ENCODE measurements at regions not wholly inside any gene's neighbourhood (a gene's known extent, or its start where the extent isn't known, plus 50 kb on each side); places are given as distances from the start of the nearest gene placed in this dataset.

GRCh38 chr1:50275566-50275965 is 147.7 kb downstream of the DMRTA2 start:
- no peak for DNase-seq
- TF ChIP-seq POLR2A (IDR thresholded peaks at IDR 0.05; ENCODE audit: low read length) (no peak), GATA1 (IDR thresholded peaks at IDR 0.05; ENCODE audit: low read depth, low read length) (no peak)

GRCh38 chr1:50272912-50273311 is 150.3 kb downstream of the DMRTA2 start:
- TF ChIP-seq POLR2A (IDR thresholded peaks at IDR 0.05; ENCODE audit: low read length) (no peak), GATA1 (IDR thresholded peaks at IDR 0.05; ENCODE audit: low read depth, low read length) (no peak)
- no peak for DNase-seq

DNA sequence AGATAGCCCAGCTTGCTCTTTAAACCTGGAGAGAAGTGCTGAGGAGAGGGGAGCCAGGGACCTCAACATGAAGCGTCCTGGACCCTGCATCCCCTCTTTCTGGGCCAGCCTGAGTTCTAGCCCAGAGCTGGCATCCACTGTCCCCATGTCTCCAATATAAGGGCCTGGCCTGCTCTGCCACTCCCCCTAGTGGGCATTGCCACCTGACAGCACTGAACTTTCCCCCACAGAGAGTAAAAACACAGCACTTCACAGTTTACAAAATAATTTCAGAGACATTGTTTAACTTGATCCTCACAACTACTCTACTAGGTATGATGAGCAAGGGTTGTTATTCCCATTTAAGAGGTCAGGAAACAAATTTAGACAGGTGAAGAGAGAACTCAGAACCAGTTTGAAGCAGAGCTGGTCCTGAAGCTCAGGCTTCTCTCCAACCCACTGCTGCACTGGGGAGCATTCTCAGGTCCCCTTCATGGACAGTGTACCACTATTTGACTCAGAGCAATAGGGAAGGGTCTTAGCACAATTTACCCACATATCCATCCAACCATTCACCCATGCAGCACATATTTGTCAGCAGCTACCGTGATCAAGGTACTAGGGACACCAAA is 151.2 kb downstream of the DMRTA2 start:
- DNase-seq, result peak; percentile 8 to 52
- TF ChIP-seq GATA1 (IDR thresholded peaks at IDR 0.05; ENCODE audit: low read depth, low read length) (no peak), POLR2A (IDR thresholded peaks at IDR 0.05; ENCODE audit: low read length) (no peak)

DNA sequence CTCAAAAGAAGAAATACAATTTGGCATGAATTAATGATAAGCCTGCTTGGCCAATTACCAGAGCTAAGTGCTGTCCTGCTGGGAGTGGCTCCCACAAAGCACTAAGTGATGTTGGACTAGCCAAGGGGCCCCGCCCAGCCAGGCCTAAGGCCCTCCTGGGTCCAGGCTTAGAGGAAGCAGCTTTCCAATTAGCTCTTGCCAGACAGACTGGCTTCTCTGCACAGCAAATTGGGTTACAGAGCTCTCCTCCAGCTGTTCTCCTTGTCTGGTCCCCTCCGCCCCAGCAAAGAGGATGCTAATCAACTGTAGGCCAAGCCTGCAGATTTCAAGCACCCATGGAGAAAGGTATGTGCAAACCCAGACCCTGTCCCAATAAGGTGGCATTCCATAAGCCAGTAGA is 151.9 kb downstream of the DMRTA2 start:
- no peak for DNase-seq
- TF ChIP-seq GATA1 (IDR thresholded peaks at IDR 0.05; ENCODE audit: low read depth, low read length), result no peak
- no peak for TF ChIP-seq POLR2A (IDR thresholded peaks at IDR 0.05; ENCODE audit: low read length)

GRCh38 chr1:50270926-50271325 is 152.3 kb downstream of the DMRTA2 start:
- TF ChIP-seq GATA1 (IDR thresholded peaks at IDR 0.05; ENCODE audit: low read depth, low read length), result no peak
- TF ChIP-seq POLR2A (IDR thresholded peaks at IDR 0.05; ENCODE audit: low read length), result no peak
- DNase-seq, result no peak

- TF ChIP-seq GATA1 (IDR thresholded peaks at IDR 0.05; ENCODE audit: low read depth, low read length) (no peak), POLR2A (IDR thresholded peaks at IDR 0.05; ENCODE audit: low read length) (no peak)
- peak in 1 of 2 experiments; percentile 22 for DNase-seq
Measured at GRCh38 chr1:50268049-50268448, 155.2 kb downstream of the DMRTA2 start.

- TF ChIP-seq GATA1 (IDR thresholded peaks at IDR 0.05; ENCODE audit: low read depth, low read length) (no peak), POLR2A (IDR thresholded peaks at IDR 0.05; ENCODE audit: low read length) (no peak)
- DNase-seq, result peak; percentile 19 to 72
Measured at GRCh38 chr1:50266509-50266908, 156.7 kb downstream of the DMRTA2 start.

DNA sequence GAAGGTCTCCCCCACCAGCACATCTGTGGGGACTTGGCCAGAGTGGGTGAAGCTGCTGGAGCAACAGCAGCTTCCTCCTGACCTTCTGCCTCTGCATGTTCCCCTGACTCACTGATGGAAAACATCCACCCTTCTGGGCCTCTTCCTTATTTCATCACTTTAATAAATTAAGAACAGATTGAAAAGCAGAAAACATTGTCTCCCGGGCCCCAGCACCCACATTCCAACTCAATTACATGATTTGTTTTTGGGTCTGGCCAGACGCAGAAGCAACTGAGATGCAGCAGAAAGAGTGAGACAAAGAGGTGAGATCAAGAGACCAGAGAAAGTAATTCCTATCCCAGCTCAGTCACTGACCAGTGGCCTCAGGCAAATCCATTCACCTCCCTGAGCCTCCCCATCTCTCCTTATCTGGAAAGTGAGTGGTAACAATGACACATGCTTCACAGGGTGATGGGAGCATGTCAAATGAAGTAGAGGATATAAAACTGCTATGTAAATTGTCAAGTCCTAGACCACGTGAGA is 157.1 kb downstream of the ELAVL4 start:
- TF ChIP-seq POLR2A (IDR thresholded peaks at IDR 0.05; ENCODE audit: low read length) (no peak), GATA1 (IDR thresholded peaks at IDR 0.05; ENCODE audit: low read depth, low read length) (no peak)
- DNase-seq, result peak in 1 of 2 experiments; percentile 43

DNA sequence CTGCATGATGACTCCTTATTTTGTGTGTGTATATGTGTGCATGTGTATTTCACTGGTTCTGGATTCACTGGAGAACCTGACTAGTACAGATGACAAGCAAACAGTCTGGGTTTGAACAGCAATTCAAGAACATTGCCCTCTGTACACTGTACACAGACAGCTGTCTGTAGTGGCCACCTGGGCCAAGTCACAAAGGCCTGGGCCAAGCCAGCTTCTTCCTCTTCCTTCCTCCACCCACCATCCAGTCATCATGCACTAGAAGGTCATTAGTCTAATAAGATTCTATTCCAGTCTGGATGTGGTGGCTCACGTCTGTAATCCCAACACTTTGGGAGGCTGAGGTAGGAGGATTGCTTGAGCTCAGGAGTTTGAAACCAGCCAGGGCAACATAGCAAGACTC is 155.9 kb downstream of the ELAVL4 start:
- TF ChIP-seq GATA1 (IDR thresholded peaks at IDR 0.05; ENCODE audit: low read depth, low read length) (no peak), POLR2A (IDR thresholded peaks at IDR 0.05; ENCODE audit: low read length) (no peak)
- no peak for DNase-seq

GRCh38 chr1:50262436-50262835 is 153.7 kb downstream of the ELAVL4 start:
- TF ChIP-seq POLR2A (IDR thresholded peaks at IDR 0.05; ENCODE audit: low read length) (peak; percentile 11), GATA1 (IDR thresholded peaks at IDR 0.05; ENCODE audit: low read depth, low read length) (no peak)
- DNase-seq, result peak in 1 of 2 experiments; percentile 52

DNA sequence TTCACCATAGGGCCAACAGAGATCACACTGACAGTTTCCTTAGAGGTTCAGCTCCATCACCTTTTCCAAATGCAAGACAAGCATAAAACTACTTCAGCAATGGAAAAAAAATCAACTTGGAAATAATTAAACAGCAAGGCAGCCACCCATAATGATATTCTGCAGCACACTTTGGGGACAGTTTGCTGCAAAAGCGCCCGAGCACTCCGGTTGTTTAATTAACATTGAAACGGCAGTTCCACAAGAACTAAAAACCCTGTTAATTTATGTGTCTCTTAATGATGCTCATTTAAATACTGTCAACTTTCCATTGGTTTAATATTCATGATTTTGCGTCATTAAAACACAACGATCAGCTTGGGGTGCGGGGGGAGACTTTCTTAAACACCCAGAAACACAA is 153.2 kb downstream of the ELAVL4 start:
- TF ChIP-seq GATA1 (IDR thresholded peaks at IDR 0.05; ENCODE audit: low read depth, low read length) (no peak), POLR2A (IDR thresholded peaks at IDR 0.05; ENCODE audit: low read length) (no peak)
- no peak for DNase-seq

DNA sequence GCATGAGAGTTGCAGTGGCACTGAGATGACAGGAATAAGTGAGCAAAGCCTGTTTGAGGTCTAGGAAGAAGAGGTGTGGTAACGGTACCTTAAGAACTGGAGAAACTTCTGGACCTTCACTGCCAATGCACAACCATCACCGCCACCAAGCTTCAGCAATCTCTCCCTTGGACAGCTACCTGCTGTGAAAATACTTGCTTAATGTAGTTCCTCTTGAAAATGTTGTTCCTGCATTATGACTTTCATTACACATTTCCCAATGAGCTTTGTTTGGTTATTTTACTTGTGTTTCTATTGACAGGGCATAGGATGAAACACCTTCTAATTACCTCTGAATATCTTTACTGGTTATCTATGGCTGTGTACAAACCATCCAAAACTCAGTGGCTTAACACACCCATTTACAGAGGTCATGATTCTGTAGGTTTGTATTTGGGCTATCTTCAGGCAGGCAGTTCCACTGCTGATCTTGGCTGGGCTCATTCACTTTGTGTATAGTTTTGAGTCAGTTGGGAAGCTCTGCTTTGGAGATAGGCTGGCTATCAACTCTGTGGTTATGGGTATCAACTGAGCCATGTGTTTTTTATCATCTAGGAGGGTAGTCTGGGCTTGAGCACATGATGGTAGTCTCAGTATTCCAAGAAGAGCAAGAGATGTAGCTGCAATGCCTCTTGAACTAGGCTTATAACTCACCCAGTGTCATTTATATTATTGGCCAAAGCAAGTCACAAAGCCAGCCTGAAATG is 149.4 kb downstream of the ELAVL4 start:
- TF ChIP-seq GATA1 (IDR thresholded peaks at IDR 0.05; ENCODE audit: low read depth, low read length), result no peak
- TF ChIP-seq POLR2A (IDR thresholded peaks at IDR 0.05; ENCODE audit: low read length), result no peak
- peak; percentile 35 to 76 for DNase-seq

GRCh38 chr1:50257029-50257428 is 148.3 kb downstream of the ELAVL4 start:
- no peak for TF ChIP-seq POLR2A (IDR thresholded peaks at IDR 0.05; ENCODE audit: low read length)
- TF ChIP-seq GATA1 (IDR thresholded peaks at IDR 0.05; ENCODE audit: low read depth, low read length), result no peak

More at GRCh38 chr1:50257029-50257428, 148.3 kb downstream of the ELAVL4 start:
- no peak for DNase-seq
